Posterior cingulate gyrus (tissue), 11 donors: ENCODE measurements at regions not wholly inside any gene's neighbourhood (a gene's known extent, or its start where the extent isn't known, plus 50 kb on each side); places are given as distances from the start of the nearest gene placed in this dataset.
"Not testable (repeated sequence)": the region's sequence is repeated elsewhere in the genome, so short reads cannot be mapped to it uniquely, and the experiment has no call there.

Experiments used
- DNase-seq, 10 donors: peaks; one replicate each; pipeline versions ENCODE4 v3.0.0 to v3.0.0-alpha.2; 2020 to 2021; ENCODE audit warnings: mixed read lengths in 3 of 10
- intact Hi-C: fragments of 100-400 bp; cut with DNase I; formaldehyde crosslinking; loops from one replicate; pipeline ENCODE4 v1.15.1; 2023

GRCh38 chr3:105077060-105077822 lies 289.5 kb upstream of the ALCAM start:
- DNase-seq, result no peak
- intact Hi-C loops, result no loop called here

- DNase-seq, result no peak
- intact Hi-C loops, result no loop called here
These were observed 282.8 kb upstream of the ALCAM start for GRCh38 chr3:105083945-105084344.

- intact Hi-C loops, result no loop called here
- no peak for DNase-seq
These were observed 281.2 kb upstream of the ALCAM start for GRCh38 chr3:105085506-105085905.

GRCh38 chr3:105093371-105094252 lies 273.1 kb upstream of the ALCAM start:
- DNase-seq, result no peak
- intact Hi-C loops, result no loop called here

- intact Hi-C loops, result no loop called here
- DNase-seq, result no peak
These were observed 272.1 kb upstream of the ALCAM start for GRCh38 chr3:105094588-105094987.

- intact Hi-C loops, result no loop called here
These were observed 270.6 kb upstream of the ALCAM start for GRCh38 chr3:105096071-105096470.

GRCh38 chr3:105101603-105102002 lies 265.1 kb upstream of the ALCAM start:
- DNase-seq, result no peak
- intact Hi-C loops, result no loop called here

More at GRCh38 chr3:105096071-105096470, 270.6 kb upstream of the ALCAM start:
- DNase-seq, result no peak

GRCh38 chr3:105103139-105103538 lies 263.6 kb upstream of the ALCAM start:
- no peak for DNase-seq
- intact Hi-C loops, result no loop called here

- intact Hi-C loops, result no loop called here
- no peak for DNase-seq
These were observed 257.9 kb upstream of the ALCAM start for GRCh38 chr3:105108823-105109222.

GRCh38 chr3:105118905-105119304 lies 247.8 kb upstream of the ALCAM start:
- no peak for DNase-seq
- intact Hi-C loops, result no loop called here

- intact Hi-C loops, result no loop called here
- DNase-seq, result no peak
These were observed 246.8 kb upstream of the ALCAM start for GRCh38 chr3:105119801-105120340.

- intact Hi-C loops, result no loop called here
- DNase-seq, result no peak
These were observed 235.8 kb upstream of the ALCAM start for GRCh38 chr3:105130911-105131310.

GRCh38 chr3:105137911-105138310 lies 228.8 kb upstream of the ALCAM start:
- no peak for DNase-seq
- intact Hi-C loops, result no loop called here

GRCh38 chr3:105139881-105140560 lies 226.7 kb upstream of the ALCAM start:
- intact Hi-C loops, result no loop called here
- DNase-seq, result no peak

GRCh38 chr3:105140899-105141367 lies 225.8 kb upstream of the ALCAM start:
- intact Hi-C loops, result no loop called here
- DNase-seq, result no peak

- no peak for DNase-seq
- intact Hi-C loops, result no loop called here
These were observed 221.9 kb upstream of the ALCAM start for GRCh38 chr3:105144837-105145236.

GRCh38 chr3:105145511-105145910 lies 221.2 kb upstream of the ALCAM start:
- no peak for DNase-seq
- intact Hi-C loops, result no loop called here

GRCh38 chr3:105149197-105149596 lies 217.5 kb upstream of the ALCAM start:
- intact Hi-C loops, DNase-seq: not testable (repeated sequence)

GRCh38 chr3:105152987-105153386 lies 213.7 kb upstream of the ALCAM start:
- DNase-seq, result no peak
- intact Hi-C loops, result no loop called here

- intact Hi-C loops, result no loop called here
- DNase-seq, result no peak
These were observed 212.0 kb upstream of the ALCAM start for GRCh38 chr3:105154692-105155091.
